ENCODE measurements at regions not wholly inside any gene's neighbourhood (a gene's known extent, or its start where the extent isn't known, plus 50 kb on each side); places are given as distances from the start of the nearest gene placed in this dataset.

- TF ChIP-seq CTCF (IDR thresholded peaks at IDR 0.05; ENCODE audit: extremely low read depth, missing control alignments), result no peak
- DNase-seq (ENCODE audit: low spot score), result no peak
Observed at GRCh38 chr6:66825539-66825938, 1118.5 kb upstream of the EYS start.

- no peak for DNase-seq (ENCODE audit: low spot score)
- TF ChIP-seq CTCF (IDR thresholded peaks at IDR 0.05; ENCODE audit: extremely low read depth, missing control alignments), result no peak
Observed at GRCh38 chr6:66814156-66814555, 1107.1 kb upstream of the EYS start.

GRCh38 chr6:66808771-66809170 lies 1101.7 kb upstream of the EYS start:
- no peak for TF ChIP-seq CTCF (IDR thresholded peaks at IDR 0.05; ENCODE audit: extremely low read depth, missing control alignments)
- no peak for DNase-seq (ENCODE audit: low spot score)

GRCh38 chr6:66796987-66797386 lies 1090.0 kb upstream of the EYS start:
- no peak for TF ChIP-seq CTCF (IDR thresholded peaks at IDR 0.05; ENCODE audit: extremely low read depth, missing control alignments)
- no peak for DNase-seq (ENCODE audit: low spot score)

GRCh38 chr6:66788579-66788978 lies 1081.6 kb upstream of the EYS start:
- no peak for TF ChIP-seq CTCF (IDR thresholded peaks at IDR 0.05; ENCODE audit: extremely low read depth, missing control alignments)
- DNase-seq (ENCODE audit: low spot score), result no peak

- DNase-seq (ENCODE audit: low spot score), result no peak
- TF ChIP-seq CTCF (IDR thresholded peaks at IDR 0.05; ENCODE audit: extremely low read depth, missing control alignments), result no peak
Observed at GRCh38 chr6:66772800-66773199, 1065.8 kb upstream of the EYS start.

- TF ChIP-seq CTCF (IDR thresholded peaks at IDR 0.05; ENCODE audit: extremely low read depth, missing control alignments), result no peak
- DNase-seq (ENCODE audit: low spot score), result no peak
Observed at GRCh38 chr6:66771626-66772025, 1064.6 kb upstream of the EYS start.

All from GM20000 (cell line).